CD14-positive monocyte (primary cell): ENCODE measurements at regions not wholly inside any gene's neighbourhood (a gene's known extent, or its start where the extent isn't known, plus 50 kb on each side); places are given as distances from the start of the nearest gene placed in this dataset.
"Not testable (repeated sequence)": the region's sequence is repeated elsewhere in the genome, so short reads cannot be mapped to it uniquely, and the experiment has no call there.

ENCODE experiments used
- DNase-seq, 3 donors: peaks; one replicate each; pipeline ENCODE4 v3.0.0-alpha.2; 2011 to 2022
- H2AFZ ChIP-seq: 2 replicates; pipeline ENCODE4 v1.6.0; 2012; ENCODE audit warnings: mild to moderate bottlenecking, low read depth, low read length, inconsistent platforms; ENCODE audit not compliant: insufficient read depth, poor library complexity, severe bottlenecking
- H3K27ac ChIP-seq, 2 donors: 1 replicate in 1 of 2; 2 replicates in 1 of 2; pipeline ENCODE4 v1.5.1; 2012 to 2013; ENCODE audit warnings: low read length in 2 of 2, control low read depth in 1 of 2, inconsistent platforms in 1 of 2, low read depth in 1 of 2, mild to moderate bottlenecking in 1 of 2
- H3K27me3 ChIP-seq, 2 donors: one replicate each; pipeline versions ENCODE4 v1.6.0 to v1.6.1; 2011 to 2013; ENCODE audit warnings: low read length in 2 of 2; ENCODE audit not compliant: control insufficient read depth in 2 of 2, insufficient read depth in 2 of 2
- H3K36me3 ChIP-seq, 2 donors: replicated peaks in 1 of 2; 1 replicate in 1 of 2; 2 replicates in 1 of 2; pipeline versions ENCODE4 v1.5.1 to v1.6.1; 2012 to 2013; ENCODE audit warnings: low read length in 2 of 2, control low read depth in 1 of 2, inconsistent platforms in 1 of 2, mild to moderate bottlenecking in 1 of 2; ENCODE audit not compliant: insufficient read depth in 2 of 2, control insufficient read depth in 1 of 2
- H3K4me1 ChIP-seq, 2 donors: 1 replicate in 1 of 2; 2 replicates in 1 of 2; pipeline versions ENCODE4 v1.5.1 to v1.6.1; 2012 to 2013; ENCODE audit warnings: low read length in 2 of 2, control low read depth in 1 of 2, inconsistent platforms in 1 of 2, mild to moderate bottlenecking in 1 of 2, moderate library complexity in 1 of 2; ENCODE audit not compliant: insufficient read depth in 2 of 2, control insufficient read depth in 1 of 2
- H3K4me2 ChIP-seq: replicated peaks from 2 replicates; pipeline ENCODE3; 2012; ENCODE audit warnings: low read length, moderate library complexity, mild to moderate bottlenecking; ENCODE audit not compliant: poor library complexity, severe bottlenecking; ENCODE audit errors: extremely low read depth
- H3K4me3 ChIP-seq, 3 experiments: fragments of 200-600 bp in 1 of 3; sonication (generic) in 1 of 3; replicated peaks in 1 of 3; 1 replicate in 2 of 3; 2 replicates in 1 of 3; pipeline ENCODE4 v1.5.1; 2011 to 2013; ENCODE audit warnings: low read length in 3 of 3, mild to moderate bottlenecking in 3 of 3, control low read depth in 2 of 3, low read depth in 2 of 3, inconsistent platforms in 1 of 3, moderate library complexity in 1 of 3
- H3K79me2 ChIP-seq: 2 replicates; pipeline ENCODE4 v1.6.0; 2012; ENCODE audit warnings: mild to moderate bottlenecking, control low read depth, inconsistent platforms, low read length, moderate library complexity; ENCODE audit not compliant: insufficient read depth
- H3K9ac ChIP-seq: 2 replicates; pipeline ENCODE4 v1.6.0; 2017; ENCODE audit warnings: low read length, mild to moderate bottlenecking; ENCODE audit not compliant: insufficient read depth, poor library complexity, severe bottlenecking
- H3K9me3 ChIP-seq, 2 donors: replicated peaks in 1 of 2; 1 replicate in 1 of 2; 2 replicates in 1 of 2; pipeline versions ENCODE4 v1.5.1 to v1.6.1; 2012 to 2013; ENCODE audit warnings: low read length in 2 of 2, control low read depth in 1 of 2; ENCODE audit not compliant: control insufficient read depth in 1 of 2, insufficient read depth in 1 of 2
- H4K20me1 ChIP-seq: 2 replicates; pipeline ENCODE4 v1.6.0; 2012; ENCODE audit warnings: mild to moderate bottlenecking, low read length, control low read depth, moderate library complexity; ENCODE audit not compliant: insufficient read depth
- H3K27ac Mint-ChIP-seq, 7 donors: one replicate each; pipeline ENCODE4 v1.8.0; 2020; ENCODE audit warnings: mild to moderate bottlenecking in 7 of 7, mixed read lengths in 7 of 7, moderate library complexity in 6 of 7, inconsistent platforms in 2 of 7
- H3K27me3 Mint-ChIP-seq, 3 donors: one replicate each; pipeline ENCODE4 v1.8.0; 2021 to 2022; ENCODE audit warnings: low read depth in 3 of 3, mild to moderate bottlenecking in 3 of 3, mixed read lengths in 3 of 3, moderate library complexity in 3 of 3, inconsistent platforms in 1 of 3
- H3K36me3 Mint-ChIP-seq, 2 donors: one replicate each; pipeline ENCODE4 v1.8.0; 2020; ENCODE audit warnings: mixed read lengths in 2 of 2, inconsistent platforms in 1 of 2, mild to moderate bottlenecking in 1 of 2
- H3K4me1 Mint-ChIP-seq: one replicate; pipeline ENCODE4 v1.8.0; 2020; ENCODE audit warnings: mild to moderate bottlenecking, mixed read lengths
- H3K4me3 Mint-ChIP-seq, 2 donors: one replicate each; pipeline ENCODE4 v1.8.0; 2020; ENCODE audit warnings: mild to moderate bottlenecking in 2 of 2, mixed read lengths in 2 of 2, moderate library complexity in 1 of 2
- H3K9me3 Mint-ChIP-seq, 7 donors: one replicate each; pipeline ENCODE4 v1.8.0; 2020 to 2022; ENCODE audit warnings: mixed read lengths in 7 of 7, mild to moderate bottlenecking in 6 of 7, moderate library complexity in 6 of 7, inconsistent platforms in 2 of 7
- WGBS: methylation state at CpG from one replicate; pipeline ENCODE4 v1.1.5; 2013; ENCODE audit warnings: missing lambda C conversion rate; ENCODE audit not compliant: insufficient coverage; 5-methylcytosine and 5-hydroxymethylcytosine counted together
- intact Hi-C, 2 donors: fragments of 100-400 bp; cut with micrococcal nuclease; formaldehyde crosslinking; loops; one replicate each; pipeline versions ENCODE4 v1.15.0 to v1.15.1; 2023
- TF ChIP-seq, protein P1 (sequence below): fragments of 200-600 bp; IDR thresholded peaks from one replicate; pipeline ENCODE4 v1.8.0; 2022; ENCODE audit warnings: antibody characterized with exemption, mild to moderate bottlenecking

DNA sequence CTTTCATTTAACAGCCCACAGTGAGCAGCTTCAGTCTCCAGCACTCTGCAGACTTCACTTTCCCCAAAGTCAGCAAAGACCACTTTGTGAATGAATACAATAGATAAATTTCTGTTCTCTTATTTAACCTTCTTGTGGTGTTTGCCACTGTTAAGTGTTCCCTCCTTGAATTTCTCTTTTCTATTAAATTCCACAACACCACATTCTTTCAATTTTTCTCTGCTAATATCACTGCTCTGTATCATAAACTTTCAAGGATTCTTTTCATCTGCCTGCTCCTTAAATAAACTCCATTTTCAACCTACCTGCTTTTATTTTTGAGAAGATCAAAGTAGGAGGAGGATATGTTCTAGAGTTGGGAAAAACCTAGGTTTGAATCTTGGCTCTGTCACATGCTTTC is 739.5 kb upstream of the GRAMD2B start:
- TF ChIP-seq, protein P1, sequence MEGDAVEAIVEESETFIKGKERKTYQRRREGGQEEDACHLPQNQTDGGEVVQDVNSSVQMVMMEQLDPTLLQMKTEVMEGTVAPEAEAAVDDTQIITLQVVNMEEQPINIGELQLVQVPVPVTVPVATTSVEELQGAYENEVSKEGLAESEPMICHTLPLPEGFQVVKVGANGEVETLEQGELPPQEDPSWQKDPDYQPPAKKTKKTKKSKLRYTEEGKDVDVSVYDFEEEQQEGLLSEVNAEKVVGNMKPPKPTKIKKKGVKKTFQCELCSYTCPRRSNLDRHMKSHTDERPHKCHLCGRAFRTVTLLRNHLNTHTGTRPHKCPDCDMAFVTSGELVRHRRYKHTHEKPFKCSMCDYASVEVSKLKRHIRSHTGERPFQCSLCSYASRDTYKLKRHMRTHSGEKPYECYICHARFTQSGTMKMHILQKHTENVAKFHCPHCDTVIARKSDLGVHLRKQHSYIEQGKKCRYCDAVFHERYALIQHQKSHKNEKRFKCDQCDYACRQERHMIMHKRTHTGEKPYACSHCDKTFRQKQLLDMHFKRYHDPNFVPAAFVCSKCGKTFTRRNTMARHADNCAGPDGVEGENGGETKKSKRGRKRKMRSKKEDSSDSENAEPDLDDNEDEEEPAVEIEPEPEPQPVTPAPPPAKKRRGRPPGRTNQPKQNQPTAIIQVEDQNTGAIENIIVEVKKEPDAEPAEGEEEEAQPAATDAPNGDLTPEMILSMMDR = no peak
- H3K36me3 Mint-ChIP-seq = no peaks in the 10 kb centered on the region
- intact Hi-C loops = no loop called here

DNA sequence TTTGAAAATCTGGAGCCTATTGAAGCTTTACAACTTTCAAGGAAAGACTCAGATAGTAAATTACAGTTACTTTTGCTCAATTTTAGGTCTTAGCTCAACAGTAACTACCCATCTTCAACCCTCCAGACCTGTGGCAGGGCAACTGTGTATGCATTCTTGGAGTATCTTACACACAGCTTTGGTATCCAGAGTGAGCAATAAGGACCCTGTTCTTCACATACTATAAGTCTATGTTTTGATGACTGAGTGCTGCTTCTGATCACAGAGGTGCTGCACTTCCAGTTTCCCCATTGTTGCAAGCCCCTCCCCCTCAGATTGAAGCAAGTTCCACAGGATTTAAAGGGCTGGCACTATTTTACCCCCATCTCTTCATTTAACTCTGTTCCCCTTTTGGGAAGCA is 737.4 kb upstream of the GRAMD2B start:
- H3K4me1 ChIP-seq = no peaks in the 10 kb centered on the region
- H4K20me1 ChIP-seq = no peaks in the 10 kb centered on the region
- peaks cover 0 to 5% (median 3%) of the 10 kb centered on the region in 7 donors for H3K9me3 Mint-ChIP-seq
- no peak overlapping the region for H3K4me3 ChIP-seq
- peaks cover 1 to 2% of the 10 kb centered on the region in 2 donors for H3K9me3 ChIP-seq
- H3K27ac Mint-ChIP-seq = no peak overlapping the region
- no peak overlapping the region for H3K4me3 Mint-ChIP-seq
- no peak overlapping the region for H3K27ac ChIP-seq
- H2AFZ ChIP-seq = no peak overlapping the region
- no peak overlapping the region for H3K4me2 ChIP-seq
- no peaks in the 10 kb centered on the region for H3K36me3 ChIP-seq
- H3K79me2 ChIP-seq = no peaks in the 10 kb centered on the region
- no peaks in the 10 kb centered on the region for H3K4me1 Mint-ChIP-seq
- H3K27me3 Mint-ChIP-seq = no peaks in the 10 kb centered on the region
- no peaks in the 10 kb centered on the region for H3K27me3 ChIP-seq
- intact Hi-C loops = no loop called here
- no peaks in the 10 kb centered on the region for H3K36me3 Mint-ChIP-seq
- TF ChIP-seq, protein P1 = no peak
- no peak for DNase-seq
- no peak overlapping the region for H3K9ac ChIP-seq

More for the DNA sequence above, 739.5 kb upstream of the GRAMD2B start:
- Histone ChIP-seq H4K20me1 (no peaks in the 10 kb centered on the region), H3K9ac (no peak overlapping the region), H3K9me3 (no peaks in the 10 kb centered on the region), H3K79me2 (no peaks in the 10 kb centered on the region), H3K27ac (no peak overlapping the region), H3K27me3 (no peaks in the 10 kb centered on the region), H3K4me1 (no peaks in the 10 kb centered on the region), H3K36me3 (no peaks in the 10 kb centered on the region), H2AFZ (no peak overlapping the region), H3K4me2 (no peak overlapping the region), H3K4me3 (no peak overlapping the region)
- Mint-ChIP-seq H3K4me1 (no peaks in the 10 kb centered on the region), H3K27me3 (no peaks in the 10 kb centered on the region), H3K27ac (no peak overlapping the region), H3K4me3 (no peak overlapping the region), H3K9me3 (peaks cover 0 to 6% (median 5%) of the 10 kb centered on the region in 7 donors)
- DNase-seq = no peak

DNA sequence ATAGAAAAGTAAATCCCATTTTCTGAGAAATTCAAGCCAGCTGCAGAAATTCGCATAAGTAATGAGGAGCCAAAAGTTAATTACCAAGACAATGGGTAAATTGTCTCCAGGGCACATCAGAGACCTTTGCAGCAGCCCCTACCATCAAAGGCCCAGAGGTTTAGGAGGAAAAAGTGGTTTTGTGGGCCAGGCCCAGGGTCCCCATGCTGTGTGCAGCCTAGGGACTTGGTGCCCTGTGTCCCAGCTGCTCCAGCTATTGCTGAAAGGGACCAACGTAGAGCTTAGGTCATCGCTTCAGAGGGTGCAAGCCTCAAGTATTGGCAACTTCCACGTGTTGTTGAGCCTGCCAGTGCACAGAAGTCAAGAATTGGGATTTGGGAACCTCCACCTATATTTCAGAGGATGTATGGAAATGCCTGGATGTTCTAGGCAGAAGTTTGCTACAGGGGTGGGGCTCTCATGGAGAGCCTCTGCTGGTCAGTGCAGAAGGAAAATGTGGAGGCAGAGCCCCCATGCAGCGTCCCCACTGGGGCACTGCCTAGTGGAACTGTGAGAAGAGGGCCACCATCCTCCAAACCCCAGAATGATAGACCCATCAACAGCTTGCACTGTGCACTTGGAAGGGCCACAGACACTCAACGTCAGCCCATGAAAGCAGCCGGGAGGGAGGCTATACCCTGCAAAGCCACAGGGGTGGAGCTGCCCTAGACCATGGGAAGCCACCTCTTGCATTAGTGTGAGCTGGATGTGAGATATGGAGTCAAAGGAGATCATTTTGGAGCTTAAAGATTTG is 731.3 kb upstream of the GRAMD2B start:
- H3K36me3 ChIP-seq, H3K4me1 ChIP-seq, H3K9ac ChIP-seq, H3K79me2 ChIP-seq, H3K4me3 ChIP-seq, H3K27ac ChIP-seq, H3K27ac Mint-ChIP-seq, H3K4me1 Mint-ChIP-seq, H3K4me3 Mint-ChIP-seq, H2AFZ ChIP-seq, DNase-seq, H3K27me3 ChIP-seq, H4K20me1 ChIP-seq, intact Hi-C loops, H3K27me3 Mint-ChIP-seq, H3K4me2 ChIP-seq, H3K36me3 Mint-ChIP-seq: not testable (repeated sequence)
- peaks cover 12 to 15% of the 10 kb centered on the region in 2 donors for H3K9me3 ChIP-seq
- peaks cover 3 to 12% (median 10%) of the 10 kb centered on the region in 7 donors for H3K9me3 Mint-ChIP-seq
- WGBS = 93% methylated on average over 5 of the region's 7 CpGs
